Vagina (tissue), 2 donors: ENCODE measurements at regions not wholly inside any gene's neighbourhood (a gene's known extent, or its start where the extent isn't known, plus 50 kb on each side); places are given as distances from the start of the nearest gene placed in this dataset.

ENCODE experiments used
- DNase-seq, 2 donors: peaks; one replicate each; pipeline ENCODE4 v3.0.0-alpha.2; 2017; ENCODE audit errors: extremely low spot score in 2 of 2
- H3K27ac ChIP-seq: fragments of 200-600 bp; sonication (generic); one replicate; pipeline ENCODE4 v1.5.1; 2019
- H3K27me3 ChIP-seq: fragments of 200-600 bp; sonication (generic); one replicate; pipeline ENCODE4 v1.5.1; 2019
- H3K36me3 ChIP-seq, 2 donors: fragments of 200-600 bp; sonication (generic); one replicate each; pipeline ENCODE4 v1.5.1; 2017 to 2019
- H3K4me1 ChIP-seq: fragments of 200-600 bp; sonication (generic); one replicate; pipeline ENCODE4 v1.5.1; 2019
- H3K4me3 ChIP-seq, 2 donors: fragments of 200-600 bp; sonication (generic); 1 replicate in 1 of 2; 2 replicates in 1 of 2; pipeline ENCODE4 v1.5.1; 2016 to 2019
- H3K9me3 ChIP-seq: fragments of 200-600 bp; sonication (generic); one replicate; pipeline ENCODE4 v1.5.1; 2019
- CTCF ChIP-seq, 3 experiments: fragments of 450-650 bp in 2 of 3; fragments of 200-600 bp in 1 of 3; sonication (generic) in 1 of 3; IDR thresholded peaks; one replicate each; pipeline ENCODE4 v1.5.1; 2017 to 2019; ENCODE audit warnings: antibody characterized with exemption in 3 of 3, mild to moderate bottlenecking in 2 of 3, moderate library complexity in 2 of 3
- POLR2A ChIP-seq, 2 donors: fragments of 450-650 bp; IDR thresholded peaks; one replicate each; pipeline ENCODE4 v1.6.1; 2017; ENCODE audit warnings: antibody characterized with exemption in 2 of 2, mild to moderate bottlenecking in 2 of 2, moderate library complexity in 2 of 2
- POLR2AphosphoS5 ChIP-seq, 2 donors: sonication (generic); formaldehyde crosslinking; IDR thresholded peaks; one replicate each; pipeline ENCODE4 v1.9.0; 2017; ENCODE audit warnings: antibody characterized with exemption in 2 of 2, mild to moderate bottlenecking in 2 of 2, low read depth in 1 of 2; ENCODE audit not compliant: insufficient read depth in 1 of 2
- intact Hi-C: fragments of 100-400 bp; cut with DNase I; formaldehyde crosslinking; loops from one replicate; pipeline ENCODE4 v1.15.1; 2023

- H3K27me3 ChIP-seq = no peaks in the 10 kb centered on the region
- TF ChIP-seq POLR2AphosphoS5 (IDR thresholded peaks at IDR 0.05; ENCODE audit: insufficient read depth in 1 of 2, low read depth in 1 of 2) = no peak
- TF ChIP-seq CTCF (IDR thresholded peaks at IDR 0.05) = no peak
- TF ChIP-seq POLR2A (IDR thresholded peaks at IDR 0.05) = no peak
- H3K4me3 ChIP-seq = no peak overlapping the region
- no peak overlapping the region for H3K27ac ChIP-seq
- H3K9me3 ChIP-seq = no peaks in the 10 kb centered on the region
- intact Hi-C loops = no loop called here
- no peaks in the 10 kb centered on the region for H3K4me1 ChIP-seq
- DNase-seq = no peak
- H3K36me3 ChIP-seq = no peaks in the 10 kb centered on the region
Measured at GRCh38 chrX:43166874-43167273, 388.9 kb upstream of the PPP1R2C start.

GRCh38 chrX:43175434-43175833 is 397.5 kb upstream of the PPP1R2C start:
- intact Hi-C loops = no loop called here
- no peaks in the 10 kb centered on the region for H3K27me3 ChIP-seq
- H3K4me1 ChIP-seq = no peaks in the 10 kb centered on the region
- no peak overlapping the region for H3K27ac ChIP-seq
- H3K36me3 ChIP-seq = no peaks in the 10 kb centered on the region
- no peaks in the 10 kb centered on the region for H3K9me3 ChIP-seq
- no peak overlapping the region for H3K4me3 ChIP-seq
- DNase-seq = no peak
- TF ChIP-seq POLR2AphosphoS5 (IDR thresholded peaks at IDR 0.05; ENCODE audit: insufficient read depth in 1 of 2, low read depth in 1 of 2) (no peak), CTCF (IDR thresholded peaks at IDR 0.05) (no peak), POLR2A (IDR thresholded peaks at IDR 0.05) (no peak)

- Histone ChIP-seq H3K27me3 (no peaks in the 10 kb centered on the region), H3K36me3 (no peaks in the 10 kb centered on the region), H3K4me3 (no peak overlapping the region), H3K9me3 (no peaks in the 10 kb centered on the region), H3K27ac (no peak overlapping the region), H3K4me1 (no peaks in the 10 kb centered on the region)
- TF ChIP-seq POLR2AphosphoS5 (IDR thresholded peaks at IDR 0.05; ENCODE audit: insufficient read depth in 1 of 2, low read depth in 1 of 2) = no peak
- no peak for TF ChIP-seq CTCF (IDR thresholded peaks at IDR 0.05)
- TF ChIP-seq POLR2A (IDR thresholded peaks at IDR 0.05) = no peak
- DNase-seq = no peak
- intact Hi-C loops = no loop called here
Measured at GRCh38 chrX:43176686-43177085, 398.7 kb upstream of the PPP1R2C start.

- TF ChIP-seq POLR2AphosphoS5 (IDR thresholded peaks at IDR 0.05; ENCODE audit: insufficient read depth in 1 of 2, low read depth in 1 of 2) = no peak
- TF ChIP-seq CTCF (IDR thresholded peaks at IDR 0.05) = no peak
- TF ChIP-seq POLR2A (IDR thresholded peaks at IDR 0.05) = no peak
- Histone ChIP-seq H3K4me1 (no peaks in the 10 kb centered on the region), H3K27ac (no peak overlapping the region), H3K27me3 (no peaks in the 10 kb centered on the region), H3K36me3 (no peaks in the 10 kb centered on the region), H3K9me3 (no peaks in the 10 kb centered on the region), H3K4me3 (no peak overlapping the region)
- DNase-seq = no peak
- intact Hi-C loops = no loop called here
Measured at GRCh38 chrX:43188296-43188695, 410.3 kb upstream of the PPP1R2C start.

GRCh38 chrX:43211570-43211969 is 433.6 kb upstream of the PPP1R2C start:
- Histone ChIP-seq H3K4me3 (no peak overlapping the region), H3K27me3 (no peaks in the 10 kb centered on the region), H3K4me1 (no peaks in the 10 kb centered on the region), H3K27ac (no peak overlapping the region), H3K9me3 (no peaks in the 10 kb centered on the region), H3K36me3 (no peaks in the 10 kb centered on the region)
- intact Hi-C loops = no loop called here
- TF ChIP-seq POLR2A (IDR thresholded peaks at IDR 0.05) = no peak
- no peak for TF ChIP-seq CTCF (IDR thresholded peaks at IDR 0.05)
- no peak for TF ChIP-seq POLR2AphosphoS5 (IDR thresholded peaks at IDR 0.05; ENCODE audit: insufficient read depth in 1 of 2, low read depth in 1 of 2)
- DNase-seq = no peak
